Smooth muscle cell (in vitro differentiated cells): ENCODE measurements at regions not wholly inside any gene's neighbourhood (a gene's known extent, or its start where the extent isn't known, plus 50 kb on each side); places are given as distances from the start of the nearest gene placed in this dataset.
A peak's percentile ranks its signal among the peaks of the same experiment; 100 is the strongest.

ENCODE experiments used
- DNase-seq: peaks from one replicate; lab custom pipeline; 2025; ENCODE audit not compliant: unreplicated experiment; lab: John Stamatoyannopoulos, UW
- H2AFZ ChIP-seq: fragments of 200-600 bp; sonication (generic); 2 replicates; pipeline ENCODE4 v1.6.0; 2016; ENCODE audit warnings: antibody characterized with exemption, low read depth, mild to moderate bottlenecking
- H3F3A ChIP-seq: fragments of 200-600 bp; sonication (generic); 2 replicates; pipeline ENCODE4 v1.6.0; 2017; ENCODE audit warnings: antibody characterized with exemption, low read depth
- H3K27ac ChIP-seq: fragments of 200-600 bp; sonication (generic); 2 replicates; pipeline ENCODE4 v1.5.1; 2016; ENCODE audit warnings: low read depth, mild to moderate bottlenecking
- H3K27me3 ChIP-seq: fragments of 200-600 bp; sonication (generic); 2 replicates; pipeline ENCODE4 v1.6.1; 2016; ENCODE audit warnings: low read depth, mild to moderate bottlenecking
- H3K36me3 ChIP-seq: fragments of 200-600 bp; sonication (generic); 2 replicates; pipeline ENCODE4 v1.5.1; 2016; ENCODE audit warnings: low read depth
- H3K4me1 ChIP-seq: fragments of 200-600 bp; sonication (generic); 2 replicates; pipeline ENCODE4 v1.5.1; 2016; ENCODE audit warnings: low read depth
- H3K4me2 ChIP-seq: fragments of 200-600 bp; sonication (generic); 2 replicates; pipeline ENCODE4 v1.6.0; 2016; ENCODE audit warnings: mild to moderate bottlenecking
- H3K4me3 ChIP-seq: fragments of 200-600 bp; sonication (generic); 2 replicates; pipeline ENCODE4 v1.5.1; 2016; ENCODE audit warnings: mild to moderate bottlenecking
- H3K79me2 ChIP-seq: fragments of 200-600 bp; sonication (generic); 2 replicates; pipeline ENCODE4 v1.6.0; 2016; ENCODE audit warnings: low read depth, mild to moderate bottlenecking
- H3K9ac ChIP-seq: fragments of 200-600 bp; sonication (generic); 2 replicates; pipeline ENCODE4 v1.6.0; 2016; ENCODE audit warnings: low read depth
- H3K9me3 ChIP-seq: fragments of 200-600 bp; sonication (generic); replicated peaks from 2 replicates; pipeline ENCODE4 v1.5.1; 2016; ENCODE audit warnings: low read depth
- H4K20me1 ChIP-seq: fragments of 200-600 bp; sonication (generic); 2 replicates; pipeline ENCODE4 v1.6.0; 2016; ENCODE audit warnings: low read depth
- WGBS: methylation state at CpG from one replicate; pipeline ENCODE4 v1.1.7; 2016; ENCODE audit warnings: low lambda C conversion rate; 5-methylcytosine and 5-hydroxymethylcytosine counted together
- TF ChIP-seq, protein P1 (sequence below): fragments of 200-600 bp; sonication (generic); IDR thresholded peaks from 2 replicates; pipeline ENCODE4 v1.5.1; 2017; ENCODE audit warnings: borderline replicate concordance, mild to moderate bottlenecking, antibody characterized with exemption; ENCODE audit not compliant: insufficient read depth, poor library complexity, severe bottlenecking

DNA sequence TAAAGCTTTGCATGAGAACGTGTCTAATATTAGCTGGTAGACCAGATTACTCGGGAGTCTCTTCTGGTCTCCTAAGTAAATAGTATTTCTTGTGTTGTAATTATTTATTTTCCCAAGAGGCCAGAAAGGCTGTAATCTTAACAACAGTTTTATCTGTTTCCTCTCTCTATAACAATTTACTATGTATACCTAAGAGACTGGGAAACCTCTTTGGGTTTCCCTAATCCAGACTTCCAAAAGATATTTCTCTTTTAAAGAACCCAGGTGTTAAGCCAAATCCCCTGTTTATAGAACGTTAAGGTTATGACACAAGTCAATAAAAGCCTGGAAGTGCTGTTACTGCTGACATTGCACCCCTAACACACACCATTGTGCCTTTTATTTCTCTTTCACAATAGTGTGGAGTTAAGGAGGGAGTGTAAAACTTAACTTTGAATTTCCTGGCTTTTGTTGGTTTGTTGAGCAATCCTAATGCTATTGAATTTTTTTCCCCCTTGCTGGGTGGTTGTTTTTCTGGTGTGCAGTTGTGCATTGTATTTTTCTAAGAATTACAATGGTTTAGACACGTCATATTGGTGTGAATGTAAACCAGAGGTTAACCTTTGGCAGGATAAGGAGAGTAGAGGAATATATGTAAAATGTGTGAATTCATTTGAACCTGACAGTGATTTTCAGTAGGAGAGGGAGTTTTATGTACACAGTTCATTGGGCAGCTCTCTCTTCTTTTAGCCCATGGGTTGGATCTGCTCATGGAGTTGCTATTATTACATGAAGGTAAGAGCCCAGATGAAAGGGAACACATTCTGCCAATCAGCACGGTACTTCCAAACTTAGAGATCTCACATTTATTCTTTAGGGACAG is 192.8 kb downstream of the MTX2 start:
- Histone ChIP-seq H3K4me2 (peak overlapping the region; percentile 8), H2AFZ (peak overlapping the region; percentile 19), H3K27ac (no peak overlapping the region), H3K36me3 (no peaks in the 10 kb centered on the region), H3K27me3 (peaks cover 46% of the 10 kb centered on the region), H3K4me3 (no peak overlapping the region), H4K20me1 (no peaks in the 10 kb centered on the region), H3K9me3 (no peaks in the 10 kb centered on the region), H3K9ac (no peak overlapping the region), H3K79me2 (no peaks in the 10 kb centered on the region), H3F3A (no peaks in the 10 kb centered on the region), H3K4me1 (no peaks in the 10 kb centered on the region)
- WGBS = 54% methylated on average over 5 of the region's 5 CpGs
- TF ChIP-seq, protein P1, sequence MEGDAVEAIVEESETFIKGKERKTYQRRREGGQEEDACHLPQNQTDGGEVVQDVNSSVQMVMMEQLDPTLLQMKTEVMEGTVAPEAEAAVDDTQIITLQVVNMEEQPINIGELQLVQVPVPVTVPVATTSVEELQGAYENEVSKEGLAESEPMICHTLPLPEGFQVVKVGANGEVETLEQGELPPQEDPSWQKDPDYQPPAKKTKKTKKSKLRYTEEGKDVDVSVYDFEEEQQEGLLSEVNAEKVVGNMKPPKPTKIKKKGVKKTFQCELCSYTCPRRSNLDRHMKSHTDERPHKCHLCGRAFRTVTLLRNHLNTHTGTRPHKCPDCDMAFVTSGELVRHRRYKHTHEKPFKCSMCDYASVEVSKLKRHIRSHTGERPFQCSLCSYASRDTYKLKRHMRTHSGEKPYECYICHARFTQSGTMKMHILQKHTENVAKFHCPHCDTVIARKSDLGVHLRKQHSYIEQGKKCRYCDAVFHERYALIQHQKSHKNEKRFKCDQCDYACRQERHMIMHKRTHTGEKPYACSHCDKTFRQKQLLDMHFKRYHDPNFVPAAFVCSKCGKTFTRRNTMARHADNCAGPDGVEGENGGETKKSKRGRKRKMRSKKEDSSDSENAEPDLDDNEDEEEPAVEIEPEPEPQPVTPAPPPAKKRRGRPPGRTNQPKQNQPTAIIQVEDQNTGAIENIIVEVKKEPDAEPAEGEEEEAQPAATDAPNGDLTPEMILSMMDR = no peak
- DNase-seq = no peak

GRCh38 chr2:176463546-176463945 is 194.3 kb downstream of the MTX2 start:
- H3K27ac ChIP-seq = no peak overlapping the region
- no peaks in the 10 kb centered on the region for H4K20me1 ChIP-seq
- peaks cover 44% of the 10 kb centered on the region for H3K27me3 ChIP-seq
- no peaks in the 10 kb centered on the region for H3K4me1 ChIP-seq
- WGBS = 88% methylated on average over 3 of the region's 3 CpGs
- DNase-seq = no peak
- no peaks in the 10 kb centered on the region for H3K79me2 ChIP-seq
- no peak overlapping the region for H3K9ac ChIP-seq
- no peaks in the 10 kb centered on the region for H3K9me3 ChIP-seq
- no peaks in the 10 kb centered on the region for H3K36me3 ChIP-seq
- no peak overlapping the region for H3K4me2 ChIP-seq
- no peak overlapping the region for H3K4me3 ChIP-seq
- TF ChIP-seq, protein P1 = no peak
- no peaks in the 10 kb centered on the region for H3F3A ChIP-seq
- H2AFZ ChIP-seq = no peak overlapping the region

DNA sequence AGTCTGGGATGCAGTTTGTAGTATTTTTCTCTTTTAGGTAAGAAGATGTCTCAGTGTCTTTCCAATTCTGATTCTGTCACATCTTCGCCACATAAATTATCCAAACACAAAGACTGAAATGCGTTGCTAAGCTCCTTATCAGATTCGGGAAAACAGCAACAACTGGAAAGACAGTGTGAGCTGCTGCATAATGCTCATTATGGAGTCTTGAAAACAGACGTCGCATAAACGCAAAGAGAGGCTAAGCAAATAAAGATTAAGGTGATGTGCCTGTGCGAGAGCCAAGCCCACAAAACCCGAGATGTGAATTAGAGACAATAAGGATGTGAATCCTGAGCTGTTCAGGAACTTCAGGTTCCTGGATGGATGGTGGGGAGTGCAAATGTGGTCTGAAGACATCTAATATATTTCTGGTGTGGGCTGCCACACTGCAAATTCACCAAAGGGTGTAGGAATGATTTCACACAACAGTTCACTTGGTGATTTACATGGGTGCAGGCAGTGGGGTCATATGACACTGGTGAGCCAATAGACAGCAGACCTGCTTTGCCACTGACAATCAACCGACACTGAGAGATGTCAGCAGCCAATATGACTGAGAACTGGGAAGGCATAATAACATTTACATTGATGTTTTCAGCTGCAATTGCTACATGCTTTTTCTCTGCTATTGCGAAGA is 195.8 kb downstream of the MTX2 start:
- H3K9ac ChIP-seq = no peak overlapping the region
- no peaks in the 10 kb centered on the region for H3K9me3 ChIP-seq
- H3K27ac ChIP-seq = no peak overlapping the region
- H3K4me1 ChIP-seq = no peaks in the 10 kb centered on the region
- no peak overlapping the region for H3K4me3 ChIP-seq
- peaks cover 44% of the 10 kb centered on the region for H3K27me3 ChIP-seq
- no peaks in the 10 kb centered on the region for H3F3A ChIP-seq
- H3K36me3 ChIP-seq = no peaks in the 10 kb centered on the region
- no peaks in the 10 kb centered on the region for H4K20me1 ChIP-seq
- no peak for DNase-seq
- TF ChIP-seq, protein P1 = no peak
- no peaks in the 10 kb centered on the region for H3K79me2 ChIP-seq
- no peak overlapping the region for H2AFZ ChIP-seq
- H3K4me2 ChIP-seq = no peak overlapping the region
- 33% methylated on average over 10 of the region's 10 CpGs for WGBS
